ENCODE measurements at regions not wholly inside any gene's neighbourhood (a gene's known extent, or its start where the extent isn't known, plus 50 kb on each side); places are given as distances from the start of the nearest gene placed in this dataset.

GRCh38 chr5:10860196-10860543 lies 99.1 kb upstream of the DAP start:
- no peak overlapping the region for H3K27ac ChIP-seq (ENCODE audit: insufficient read depth, low read depth, low read length)
- no peak overlapping the region for H3K4me2 ChIP-seq (ENCODE audit: insufficient read depth, low read length)
- no TSS peak for BruUV-seq (replicated peaks)

More at GRCh38 chr5:10860196-10860543, 99.1 kb upstream of the DAP start:
- POLR2A ChIA-PET = no interaction called here
- dilution Hi-C loops (cut with MboI; ENCODE audit: extremely low pct_ligation_motif_present, low sequenced_read_pairs) = no loop called here
- no peaks in the 10 kb centered on the region for H3K9me1 ChIP-seq (replicated peaks; ENCODE audit: control insufficient read depth, extremely low read depth, insufficient read depth, low read length)
- no peak overlapping the region for H3K4me3 ChIP-seq (replicated peaks in 1 of 3; ENCODE audit: insufficient read depth in 1 of 3, low read depth in 1 of 3, low read length in 3 of 3)
- no peaks in the 10 kb centered on the region for H3K9me3 ChIP-seq (replicated peaks; ENCODE audit: control insufficient read depth, insufficient read depth, low read length)
- intact Hi-C loops (cut with micrococcal nuclease) = no loop called here
- H3K27me3 ChIP-seq (ENCODE audit: control insufficient read depth in 2 of 2, insufficient read depth in 2 of 2, low read length in 2 of 2) = peaks cover 8 to 14% of the 10 kb centered on the region in 2 experiments
- DNase-seq (ENCODE audit: low read depth, low spot score) (no peak), FAIRE-seq (no peak)
- no peaks in the 10 kb centered on the region for H4K20me1 ChIP-seq (replicated peaks; ENCODE audit: control insufficient read depth, extremely low read depth, insufficient read depth, low read length)
- CTCF ChIA-PET = interaction anchor here (1.0 to 7.7 kb wide), 2 partner anchors 91 to 164 kb away, joined by 4 to 38 read pairs; no protein-coding TSS in a partner anchor
- TF ChIP-seq CTCF (IDR thresholded peaks at IDR 0.05; ENCODE audit: extremely low read depth in 1 of 2, insufficient read depth in 1 of 2, low read depth in 1 of 2, low read length in 2 of 2) (no peak), FOS (IDR thresholded peaks at IDR 0.05; ENCODE audit: borderline replicate concordance, insufficient read depth, low read length) (no peak), GATA2 (IDR thresholded peaks at IDR 0.05; ENCODE audit: insufficient read depth, insufficient read length, low read depth, low read length) (no peak)
- H3K36me3 ChIP-seq (ENCODE audit: control insufficient read depth in 2 of 2, extremely low read depth in 1 of 2, insufficient read depth in 2 of 2, low read length in 2 of 2) = no peaks in the 10 kb centered on the region
- H3K9ac ChIP-seq (replicated peaks; ENCODE audit: extremely low read depth, insufficient read depth, low read length) = no peak overlapping the region
- H3K79me2 ChIP-seq (ENCODE audit: control insufficient read depth, insufficient read depth, low read length) = no peaks in the 10 kb centered on the region
- no peaks in the 10 kb centered on the region for H3K4me1 ChIP-seq (ENCODE audit: control insufficient read depth, extremely low read depth, insufficient read depth, low read length)
- no peak overlapping the region for H2AFZ ChIP-seq (ENCODE audit: low read depth, low read length)

Data from endothelial cell of umbilical vein (primary cell).